HepG2 (cell line): ENCODE measurements at regions not wholly inside any gene's neighbourhood (a gene's known extent, or its start where the extent isn't known, plus 50 kb on each side); places are given as distances from the start of the nearest gene placed in this dataset.

Experiments used
- ASH2L ChIP-seq: fragments of 300-600, 200-600 bp; sonication (generic); IDR thresholded peaks from 2 replicates; pipeline ENCODE4 v1.7.0; 2017; ENCODE audit warnings: low read depth, mild to moderate bottlenecking, moderate library complexity, mixed read lengths, low read length; ENCODE audit not compliant: insufficient read length
- BCL6 ChIP-seq: IDR thresholded peaks from 2 replicates; pipeline ENCODE4 v1.6.1; 2016; ENCODE audit warnings: missing genetic modification reagents, missing compliant biosample characterization
- CHD4 ChIP-seq: fragments of 200-600 bp; sonication (generic); IDR thresholded peaks from 2 replicates; pipeline ENCODE4 v1.7.0; 2017; ENCODE audit warnings: mild to moderate bottlenecking, low read length, borderline replicate concordance
- FOXJ3 ChIP-seq: sonication (generic); formaldehyde crosslinking; IDR thresholded peaks from 2 replicates; pipeline ENCODE4 v1.4.0; 2020; ENCODE audit warnings: missing genetic modification reagents, mild to moderate bottlenecking, borderline replicate concordance
- HNF4A ChIP-seq: sonication (generic); formaldehyde crosslinking; IDR thresholded peaks from 2 replicates; pipeline ENCODE4 v1.4.0; 2020; ENCODE audit warnings: missing genetic modification reagents
- RARA ChIP-seq: IDR thresholded peaks from 2 replicates; pipeline ENCODE4 v1.6.1; 2016; ENCODE audit warnings: missing genetic modification reagents, missing compliant biosample characterization
- REPIN1 ChIP-seq: sonication (generic); formaldehyde crosslinking; IDR thresholded peaks from 2 replicates; pipeline ENCODE4 v1.8.0; 2022; ENCODE audit warnings: missing genetic modification reagents, low read depth, mild to moderate bottlenecking, borderline replicate concordance
- RFXAP ChIP-seq: sonication (generic); formaldehyde crosslinking; IDR thresholded peaks from 2 replicates; pipeline ENCODE4 v1.4.0; 2020; ENCODE audit warnings: missing genetic modification reagents, borderline replicate concordance
- SP2 ChIP-seq: sonication (generic); formaldehyde crosslinking; IDR thresholded peaks from 2 replicates; pipeline ENCODE4 v1.5.1; 2020; ENCODE audit warnings: mild to moderate bottlenecking, missing genetic modification reagents
- SP5 ChIP-seq: IDR thresholded peaks from 2 replicates; pipeline ENCODE4 v1.6.1; 2016; ENCODE audit warnings: low read depth, borderline replicate concordance
- ZMYM4 ChIP-seq: sonication (generic); formaldehyde crosslinking; IDR thresholded peaks from 2 replicates; pipeline ENCODE4 v1.8.1; 2023; ENCODE audit warnings: mild to moderate bottlenecking, missing genetic modification reagents
- ZNF234 ChIP-seq: sonication (generic); formaldehyde crosslinking; conservative IDR thresholded peaks from 2 replicates; pipeline ENCODE4 v1.5.1; 2020; ENCODE audit warnings: mild to moderate bottlenecking, missing genetic modification reagents
- ZNF3 ChIP-seq: IDR thresholded peaks from 2 replicates; pipeline ENCODE4 v1.7.0; 2017; ENCODE audit warnings: inconsistent platforms
- ZNF557 ChIP-seq: sonication (generic); formaldehyde crosslinking; IDR thresholded peaks from 2 replicates; pipeline ENCODE4 v1.4.0; 2020; ENCODE audit warnings: missing genetic modification reagents
- ZNF598 ChIP-seq: sonication (generic); formaldehyde crosslinking; IDR thresholded peaks from 2 replicates; pipeline ENCODE4 v1.5.1; 2020; ENCODE audit warnings: mild to moderate bottlenecking, missing genetic modification reagents, borderline replicate concordance
- TF ChIP-seq, protein P1 (sequence below): sonication (generic); formaldehyde crosslinking; conservative IDR thresholded peaks from 2 replicates; pipeline ENCODE4 v1.5.0; 2020; ENCODE audit warnings: missing genetic modification reagents
- TF ChIP-seq, protein P2 (sequence below), 2 experiments: sonication (generic) in 1 of 2; formaldehyde crosslinking in 1 of 2; IDR thresholded peaks; 2 replicates each; pipeline versions ENCODE4 v1.4.0 to v1.6.1; 2016 to 2020; ENCODE audit warnings: borderline replicate concordance in 1 of 2, low read depth in 1 of 2, mild to moderate bottlenecking in 1 of 2, missing genetic modification reagents in 1 of 2
- TF ChIP-seq, protein P3 (sequence below): sonication (generic); formaldehyde crosslinking; IDR thresholded peaks from 2 replicates; pipeline ENCODE4 v1.4.0; 2020; ENCODE audit warnings: missing genetic modification reagents
- TF ChIP-seq, protein P4 (sequence below): sonication (generic); IDR thresholded peaks from 2 replicates; pipeline ENCODE4 v1.6.1; 2016; ENCODE audit warnings: low read depth, borderline replicate concordance

DNA sequence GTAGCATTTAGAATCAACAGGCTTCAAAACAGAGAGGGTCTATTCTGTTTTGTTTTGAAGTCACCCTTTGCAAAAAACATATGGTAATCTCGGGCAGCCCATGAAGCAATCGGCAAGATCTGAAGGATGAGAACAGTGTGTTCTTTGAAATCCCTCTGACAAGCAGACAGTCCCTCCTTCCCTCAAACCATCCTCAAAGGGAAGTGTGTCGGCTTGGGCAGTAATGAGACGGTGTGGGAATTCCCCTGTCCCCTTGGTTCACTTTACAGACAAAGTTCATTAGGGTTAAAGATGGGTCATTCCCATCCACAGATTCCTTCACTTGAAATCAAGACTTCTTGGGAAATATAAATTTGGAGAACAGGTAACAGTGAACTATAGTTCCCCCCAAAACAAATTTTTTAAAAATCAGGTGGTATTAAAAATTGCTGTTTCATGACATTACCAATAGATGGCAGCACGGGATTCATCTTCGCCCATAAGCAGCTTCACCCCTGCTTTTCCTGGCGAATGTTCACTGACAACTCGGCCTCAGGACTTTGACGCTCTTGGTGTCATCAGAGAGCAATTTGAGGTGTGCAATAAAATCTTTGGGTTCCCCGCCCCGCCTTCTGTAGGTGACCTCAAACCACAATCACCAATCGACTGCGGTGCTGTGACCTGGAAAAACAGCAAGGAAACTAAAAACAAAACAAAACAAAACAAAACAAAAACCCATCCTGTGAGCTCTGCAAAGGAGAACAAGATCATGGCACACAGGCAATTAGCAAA lies 159.3 kb upstream of the TNFAIP3 start (continued):
- TF ChIP-seq BCL6 (CRISPR knock-in tag) (peak; percentile 92), ZNF3 (CRISPR knock-in tag) (peak; percentile 94), ZMYM4 (CRISPR knock-in tag) (peak; percentile 74), FOXJ3 (CRISPR knock-in tag) (peak; percentile 82; the same call in 1 of the 2 replicates), CHD4 (peak; percentile 77; the same call in 1 of the 2 replicates), ZNF598 (CRISPR knock-in tag) (no peak), ZNF234 (CRISPR knock-in tag) (0 out of 2 replicates have a peak, but pooled peaks have one; percentile 33), RARA (CRISPR knock-in tag) (peak; percentile 99), SP5 (CRISPR knock-in tag) (peak; percentile 97), REPIN1 (CRISPR knock-in tag) (peak; percentile 91), ZNF557 (CRISPR knock-in tag) (peak; percentile 49; the same call in 1 of the 2 replicates), ASH2L (peak; percentile 77), HNF4A (CRISPR knock-in tag) (peak; percentile 78), RFXAP (CRISPR knock-in tag) (peak; percentile 67; the same call in 1 of the 2 replicates), SP2 (no peak)
- TF ChIP-seq, protein P1, sequence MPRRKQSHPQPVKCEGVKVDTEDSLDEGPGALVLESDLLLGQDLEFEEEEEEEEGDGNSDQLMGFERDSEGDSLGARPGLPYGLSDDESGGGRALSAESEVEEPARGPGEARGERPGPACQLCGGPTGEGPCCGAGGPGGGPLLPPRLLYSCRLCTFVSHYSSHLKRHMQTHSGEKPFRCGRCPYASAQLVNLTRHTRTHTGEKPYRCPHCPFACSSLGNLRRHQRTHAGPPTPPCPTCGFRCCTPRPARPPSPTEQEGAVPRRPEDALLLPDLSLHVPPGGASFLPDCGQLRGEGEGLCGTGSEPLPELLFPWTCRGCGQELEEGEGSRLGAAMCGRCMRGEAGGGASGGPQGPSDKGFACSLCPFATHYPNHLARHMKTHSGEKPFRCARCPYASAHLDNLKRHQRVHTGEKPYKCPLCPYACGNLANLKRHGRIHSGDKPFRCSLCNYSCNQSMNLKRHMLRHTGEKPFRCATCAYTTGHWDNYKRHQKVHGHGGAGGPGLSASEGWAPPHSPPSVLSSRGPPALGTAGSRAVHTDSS (CRISPR knock-in tag), result no peak
- TF ChIP-seq, protein P2, sequence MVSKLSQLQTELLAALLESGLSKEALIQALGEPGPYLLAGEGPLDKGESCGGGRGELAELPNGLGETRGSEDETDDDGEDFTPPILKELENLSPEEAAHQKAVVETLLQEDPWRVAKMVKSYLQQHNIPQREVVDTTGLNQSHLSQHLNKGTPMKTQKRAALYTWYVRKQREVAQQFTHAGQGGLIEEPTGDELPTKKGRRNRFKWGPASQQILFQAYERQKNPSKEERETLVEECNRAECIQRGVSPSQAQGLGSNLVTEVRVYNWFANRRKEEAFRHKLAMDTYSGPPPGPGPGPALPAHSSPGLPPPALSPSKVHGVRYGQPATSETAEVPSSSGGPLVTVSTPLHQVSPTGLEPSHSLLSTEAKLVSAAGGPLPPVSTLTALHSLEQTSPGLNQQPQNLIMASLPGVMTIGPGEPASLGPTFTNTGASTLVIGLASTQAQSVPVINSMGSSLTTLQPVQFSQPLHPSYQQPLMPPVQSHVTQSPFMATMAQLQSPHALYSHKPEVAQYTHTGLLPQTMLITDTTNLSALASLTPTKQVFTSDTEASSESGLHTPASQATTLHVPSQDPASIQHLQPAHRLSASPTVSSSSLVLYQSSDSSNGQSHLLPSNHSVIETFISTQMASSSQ (IDR thresholded peaks at IDR 0.05; ENCODE audit: low read depth), result peak; percentile 50
- TF ChIP-seq, protein P2 (CRISPR knock-in tag; IDR thresholded peaks at IDR 0.05; ENCODE audit: borderline replicate concordance), result peak; percentile 54; the same call in 1 of the 2 replicates
- TF ChIP-seq, protein P3, sequence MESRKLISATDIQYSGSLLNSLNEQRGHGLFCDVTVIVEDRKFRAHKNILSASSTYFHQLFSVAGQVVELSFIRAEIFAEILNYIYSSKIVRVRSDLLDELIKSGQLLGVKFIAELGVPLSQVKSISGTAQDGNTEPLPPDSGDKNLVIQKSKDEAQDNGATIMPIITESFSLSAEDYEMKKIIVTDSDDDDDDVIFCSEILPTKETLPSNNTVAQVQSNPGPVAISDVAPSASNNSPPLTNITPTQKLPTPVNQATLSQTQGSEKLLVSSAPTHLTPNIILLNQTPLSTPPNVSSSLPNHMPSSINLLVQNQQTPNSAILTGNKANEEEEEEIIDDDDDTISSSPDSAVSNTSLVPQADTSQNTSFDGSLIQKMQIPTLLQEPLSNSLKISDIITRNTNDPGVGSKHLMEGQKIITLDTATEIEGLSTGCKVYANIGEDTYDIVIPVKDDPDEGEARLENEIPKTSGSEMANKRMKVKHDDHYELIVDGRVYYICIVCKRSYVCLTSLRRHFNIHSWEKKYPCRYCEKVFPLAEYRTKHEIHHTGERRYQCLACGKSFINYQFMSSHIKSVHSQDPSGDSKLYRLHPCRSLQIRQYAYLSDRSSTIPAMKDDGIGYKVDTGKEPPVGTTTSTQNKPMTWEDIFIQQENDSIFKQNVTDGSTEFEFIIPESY (CRISPR knock-in tag), result no peak; the same call in 1 of the 2 replicates
- TF ChIP-seq, protein P4, sequence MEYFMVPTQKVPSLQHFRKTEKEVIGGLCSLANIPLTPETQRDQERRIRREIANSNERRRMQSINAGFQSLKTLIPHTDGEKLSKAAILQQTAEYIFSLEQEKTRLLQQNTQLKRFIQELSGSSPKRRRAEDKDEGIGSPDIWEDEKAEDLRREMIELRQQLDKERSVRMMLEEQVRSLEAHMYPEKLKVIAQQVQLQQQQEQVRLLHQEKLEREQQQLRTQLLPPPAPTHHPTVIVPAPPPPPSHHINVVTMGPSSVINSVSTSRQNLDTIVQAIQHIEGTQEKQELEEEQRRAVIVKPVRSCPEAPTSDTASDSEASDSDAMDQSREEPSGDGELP, result peak; percentile 89; the same call in 1 of the 2 replicates
